Aorta (tissue), 5 donors: ENCODE measurements at regions not wholly inside any gene's neighbourhood (a gene's known extent, or its start where the extent isn't known, plus 50 kb on each side); places are given as distances from the start of the nearest gene placed in this dataset.

Experiments used
- ATAC-seq: fragments of 200-7000 bp; cut with Tn5 transposase; one replicate; pipeline ENCODE4 v1.9.1; 2022; ENCODE audit warnings: moderate library complexity; ENCODE audit not compliant: low FRiP score
- DNase-seq, 2 donors: peaks; one replicate each; pipeline ENCODE4 v3.0.0-alpha.2; 2020
- H3K27ac ChIP-seq, 2 donors: one replicate each; pipeline ENCODE4 v1.5.1; 2013; ENCODE audit warnings: low read length in 2 of 2, mild to moderate bottlenecking in 2 of 2, moderate library complexity in 2 of 2, control low read depth in 1 of 2, inconsistent platforms in 1 of 2, low read depth in 1 of 2
- H3K27me3 ChIP-seq, 2 donors: one replicate each; pipeline ENCODE4 v1.6.1; 2013; ENCODE audit warnings: control low read depth in 1 of 2, low read length in 1 of 2, mild to moderate bottlenecking in 1 of 2, moderate library complexity in 1 of 2; ENCODE audit not compliant: insufficient read depth in 2 of 2, control insufficient read depth in 1 of 2
- H3K36me3 ChIP-seq, 2 donors: one replicate each; pipeline ENCODE4 v1.6.1; 2013; ENCODE audit warnings: control low read depth in 1 of 2, low read length in 1 of 2, mild to moderate bottlenecking in 1 of 2; ENCODE audit not compliant: insufficient read depth in 2 of 2, control insufficient read depth in 1 of 2
- H3K4me1 ChIP-seq, 2 donors: one replicate each; pipeline ENCODE4 v1.6.1; 2013; ENCODE audit warnings: low read length in 2 of 2, control low read depth in 1 of 2, mild to moderate bottlenecking in 1 of 2, moderate library complexity in 1 of 2; ENCODE audit not compliant: insufficient read depth in 2 of 2, control insufficient read depth in 1 of 2
- H3K4me3 ChIP-seq, 2 donors: one replicate each; pipeline ENCODE4 v1.5.1; 2013; ENCODE audit warnings: low read length in 2 of 2, control low read depth in 1 of 2, mild to moderate bottlenecking in 1 of 2
- H3K9me3 ChIP-seq: one replicate; pipeline ENCODE4 v1.6.1; 2013; ENCODE audit warnings: mild to moderate bottlenecking, low read length; ENCODE audit not compliant: control insufficient read depth
- WGBS, 2 donors: extraction: QIAGEN DNeasy Blood & Tissue Kit; methylation state at CpG; one replicate each; pipeline ENCODE4 v1.1.7; 2013; 5-methylcytosine and 5-hydroxymethylcytosine counted together
- intact Hi-C, 2 donors: fragments of 100-400 bp; cut with DNase I; formaldehyde crosslinking; loops; one replicate each; pipeline versions ENCODE4 v1.14.2 to v1.15.0; 2022
- donor health status: healthy with polysubstance abuse.
- donor health status: Bipolar disorder and iron deficiency.
- donor health status: DM: no; HTN: no; CAD: no.
- donor health status: DM: no; HTN: no; CAD: no.
- donor health status: DM: yes; HTN: yes; CAD: no.

GRCh38 chr9:71361357-71361756, 239.9 kb upstream of the TRPM3 start:
- ATAC-seq (no peak), DNase-seq (no peak)
- Histone ChIP-seq H3K36me3 (no peaks in the 10 kb centered on the region), H3K4me3 (no peak overlapping the region), H3K27me3 (no peaks in the 10 kb centered on the region), H3K9me3 (no peaks in the 10 kb centered on the region), H3K4me1 (no peaks in the 10 kb centered on the region), H3K27ac (no peak overlapping the region)
- 67 to 77% methylated on average over 2 of the region's 2 CpGs for WGBS, 2 donors
- intact Hi-C loops: no loop called here

DNA sequence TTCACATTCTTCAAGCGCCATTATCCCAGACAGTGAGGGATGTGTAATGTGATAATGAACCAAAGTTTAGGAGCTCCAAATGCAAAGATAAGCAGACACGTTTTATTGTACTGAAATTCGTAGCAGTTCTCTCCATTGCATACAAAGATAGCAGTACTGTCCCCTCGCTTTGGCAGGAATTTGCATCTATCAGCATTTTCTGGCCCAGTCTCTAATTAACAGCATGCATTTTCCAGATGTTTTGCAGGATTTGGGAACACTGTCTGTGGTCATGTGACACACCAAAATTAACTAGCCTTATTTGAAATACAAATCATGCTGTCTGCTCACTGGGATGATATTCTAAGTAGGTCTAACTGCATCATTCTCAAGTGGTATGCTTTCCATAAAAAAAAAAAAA, 235.9 kb upstream of the TRPM3 start:
- Histone ChIP-seq H3K4me3 (no peak overlapping the region), H3K9me3 (no peaks in the 10 kb centered on the region), H3K27me3 (no peaks in the 10 kb centered on the region), H3K36me3 (no peaks in the 10 kb centered on the region), H3K27ac (no peak overlapping the region), H3K4me1 (no peaks in the 10 kb centered on the region)
- WGBS, 2 donors: 30 to 33% methylated on average over 4 of the region's 4 CpGs
- no peak for DNase-seq
- no peak for ATAC-seq
- intact Hi-C loops: no loop called here

DNA sequence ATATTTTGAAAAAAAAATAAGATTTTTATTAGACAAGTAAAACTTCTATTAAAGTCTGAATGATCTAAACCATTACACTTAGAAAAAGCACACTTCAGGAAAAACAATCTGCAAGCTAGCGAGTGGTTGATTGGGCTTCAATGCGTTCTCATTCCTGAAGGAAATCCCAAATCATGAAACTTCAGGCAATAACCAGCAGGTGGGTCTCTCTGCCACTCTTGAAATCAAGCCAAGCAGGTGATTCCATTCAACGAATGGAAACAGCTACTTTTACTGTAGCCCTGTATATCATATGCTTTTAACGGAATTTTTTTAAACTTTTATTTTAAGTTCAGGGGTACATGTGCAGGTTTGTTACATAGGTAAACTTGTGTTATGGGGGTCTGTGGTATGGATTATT, 234.5 kb upstream of the TRPM3 start:
- Histone ChIP-seq H3K4me1 (no peaks in the 10 kb centered on the region), H3K27me3 (no peaks in the 10 kb centered on the region), H3K4me3 (no peak overlapping the region), H3K9me3 (no peaks in the 10 kb centered on the region), H3K36me3 (no peaks in the 10 kb centered on the region), H3K27ac (no peak overlapping the region)
- 52 to 60% methylated on average over 4 of the region's 4 CpGs for WGBS, 2 donors
- DNase-seq: no peak
- intact Hi-C loops: no loop called here
- ATAC-seq: no peak

- no peak for DNase-seq
- Histone ChIP-seq H3K4me1 (no peaks in the 10 kb centered on the region), H3K4me3 (no peak overlapping the region), H3K27me3 (no peaks in the 10 kb centered on the region), H3K9me3 (no peaks in the 10 kb centered on the region), H3K27ac (no peak overlapping the region), H3K36me3 (no peaks in the 10 kb centered on the region)
- intact Hi-C loops: no loop called here
- ATAC-seq: no peak
- 63 to 76% methylated on average over 2 of the region's 2 CpGs for WGBS, 2 donors
Observed at GRCh38 chr9:71353720-71354119, 232.3 kb upstream of the TRPM3 start.

DNA sequence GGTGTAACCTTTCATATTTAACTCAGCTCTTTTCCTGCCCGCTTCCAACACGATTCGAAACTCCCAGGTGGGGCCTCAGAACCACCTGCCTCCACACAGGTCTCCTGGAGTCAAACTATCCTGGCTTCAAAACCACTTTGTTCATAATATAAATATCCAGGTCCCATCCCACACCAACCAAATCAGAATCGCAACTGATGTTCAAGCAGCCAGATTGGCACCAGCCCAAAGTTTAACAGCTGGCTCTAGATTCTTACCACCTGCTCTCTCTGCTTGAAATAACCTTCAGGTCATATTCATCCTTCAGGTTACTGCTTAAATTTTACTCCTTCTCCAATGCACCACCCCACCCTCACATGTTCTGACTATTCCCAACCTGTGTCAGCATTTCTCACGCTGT, 231.4 kb upstream of the TRPM3 start:
- DNase-seq: no peak
- H3K27me3 ChIP-seq: no peaks in the 10 kb centered on the region
- H3K36me3 ChIP-seq: no peaks in the 10 kb centered on the region
- ATAC-seq: no peak
- no peak overlapping the region for H3K4me3 ChIP-seq
- intact Hi-C loops: no loop called here
- WGBS, 2 donors: 79 to 85% methylated on average over 5 of the region's 5 CpGs
- no peak overlapping the region for H3K27ac ChIP-seq
- H3K9me3 ChIP-seq: no peaks in the 10 kb centered on the region
- H3K4me1 ChIP-seq: no peaks in the 10 kb centered on the region

DNA sequence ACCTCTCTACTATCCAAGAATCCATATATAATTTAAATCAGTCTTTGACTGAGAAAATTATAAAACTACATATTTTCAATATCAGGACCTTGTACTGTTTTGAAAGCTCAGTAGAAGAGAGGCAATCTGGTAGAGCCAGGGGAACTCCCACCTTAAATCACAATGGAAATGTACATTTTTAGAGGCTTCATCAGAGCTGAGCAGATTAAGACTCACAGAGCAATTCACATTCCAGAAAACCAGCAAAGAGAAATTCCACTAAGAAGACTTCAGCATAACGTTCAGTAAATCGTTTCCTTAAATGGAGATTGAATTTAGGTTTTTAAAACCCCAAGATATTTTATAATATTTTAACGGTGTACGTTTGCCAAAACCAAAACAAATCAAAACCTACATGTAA, 227.8 kb upstream of the TRPM3 start:
- ATAC-seq: no peak
- no peak overlapping the region for H3K4me3 ChIP-seq
- no peaks in the 10 kb centered on the region for H3K36me3 ChIP-seq
- WGBS, 2 donors: 23 to 32% methylated on average over 4 of the region's 4 CpGs
- no peak overlapping the region for H3K27ac ChIP-seq
- H3K4me1 ChIP-seq: no peaks in the 10 kb centered on the region
- H3K27me3 ChIP-seq: no peaks in the 10 kb centered on the region
- H3K9me3 ChIP-seq: no peaks in the 10 kb centered on the region
- intact Hi-C loops: no loop called here
- no peak for DNase-seq

DNA sequence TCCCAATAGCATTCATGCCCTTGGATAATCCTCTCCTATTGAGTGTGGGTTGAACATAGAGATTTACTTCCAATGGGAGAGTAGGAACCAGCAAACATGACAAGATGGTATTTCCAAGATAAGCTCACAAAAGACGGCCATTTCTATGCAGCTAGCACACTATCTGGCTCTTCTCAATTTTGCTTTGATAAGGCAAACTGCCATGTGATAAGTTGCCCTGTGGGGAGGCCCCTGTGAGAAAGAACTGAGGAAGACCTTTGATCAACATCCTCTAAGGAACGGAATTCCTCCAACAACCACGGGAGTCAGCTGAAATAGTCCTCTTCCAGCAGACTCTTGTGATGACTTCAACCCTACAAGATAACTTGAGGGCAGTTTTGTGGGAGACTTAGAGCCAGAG, 211.9 kb upstream of the TRPM3 start:
- Histone ChIP-seq H3K27me3 (no peaks in the 10 kb centered on the region), H3K4me1 (no peaks in the 10 kb centered on the region), H3K27ac (no peak overlapping the region), H3K4me3 (no peak overlapping the region), H3K9me3 (no peaks in the 10 kb centered on the region), H3K36me3 (no peaks in the 10 kb centered on the region)
- 59% methylated on average over 3 of the region's 3 CpGs for WGBS, 2 donors
- intact Hi-C loops: no loop called here
- DNase-seq (no peak), ATAC-seq (no peak)

GRCh38 chr9:71331603-71332002, 210.2 kb upstream of the TRPM3 start:
- ATAC-seq (no peak), DNase-seq (no peak)
- H3K4me1 ChIP-seq: no peaks in the 10 kb centered on the region
- WGBS, 2 donors: 67 to 68% methylated on average over 2 of the region's 2 CpGs
- intact Hi-C loops: no loop called here
- no peak overlapping the region for H3K4me3 ChIP-seq
- H3K9me3 ChIP-seq: no peaks in the 10 kb centered on the region
- H3K27ac ChIP-seq: no peak overlapping the region
- H3K36me3 ChIP-seq: no peaks in the 10 kb centered on the region
- no peaks in the 10 kb centered on the region for H3K27me3 ChIP-seq

DNA sequence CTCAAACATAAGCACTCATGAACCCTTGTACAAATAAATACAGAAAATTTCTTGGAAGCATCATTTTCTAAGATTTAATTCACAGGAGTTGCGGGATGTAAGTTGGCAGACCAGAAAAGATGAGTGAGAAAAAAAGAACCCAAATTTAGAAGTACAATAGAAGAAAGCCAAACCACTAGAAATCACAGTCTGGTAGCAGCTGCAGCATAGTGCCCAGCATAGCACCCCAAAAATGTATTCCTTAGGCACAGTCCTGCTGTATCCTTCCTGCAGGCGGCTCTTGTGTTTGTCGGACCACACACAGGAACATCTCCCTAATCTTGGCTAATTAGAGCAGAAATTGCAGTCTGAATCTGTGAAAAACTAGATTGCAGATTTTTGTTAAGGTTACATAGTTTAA, 208.5 kb upstream of the TRPM3 start:
- DNase-seq (no peak), ATAC-seq (no peak)
- Histone ChIP-seq H3K4me1 (no peaks in the 10 kb centered on the region), H3K27ac (no peak overlapping the region), H3K27me3 (no peaks in the 10 kb centered on the region), H3K36me3 (no peaks in the 10 kb centered on the region), H3K4me3 (no peak overlapping the region), H3K9me3 (no peaks in the 10 kb centered on the region)
- intact Hi-C loops: no loop called here
- 81 to 88% methylated on average over 3 of the region's 3 CpGs for whole genome bisulfite sequencing, 2 donors
